Tibial artery (tissue), 4 donors: ENCODE measurements at regions not wholly inside any gene's neighbourhood (a gene's known extent, or its start where the extent isn't known, plus 50 kb on each side); places are given as distances from the start of the nearest gene placed in this dataset.

Experiments used
- DNase-seq, 2 donors: peaks; one replicate each; pipeline ENCODE4 v3.0.0-alpha.2; 2019
- H3K27ac ChIP-seq, 2 donors: fragments of 200-600 bp; sonication (generic) in 1 of 2; 1 replicate in 1 of 2; 2 replicates in 1 of 2; pipeline ENCODE4 v1.5.1; 2018 to 2019; ENCODE audit warnings: mild to moderate bottlenecking in 1 of 2
- H3K27me3 ChIP-seq, 2 donors: fragments of 200-600 bp; sonication (generic) in 1 of 2; one replicate each; pipeline versions ENCODE4 v1.5.1 to v1.6.0; 2016 to 2019
- H3K36me3 ChIP-seq, 3 donors: fragments of 200-600 bp; sonication (generic) in 2 of 3; one replicate each; pipeline ENCODE4 v1.5.1; 2016 to 2019; ENCODE audit warnings: mild to moderate bottlenecking in 2 of 3
- H3K4me1 ChIP-seq, 4 donors: fragments of 200-600 bp; sonication (generic) in 2 of 4; 1 replicate in 3 of 4; 2 replicates in 1 of 4; pipeline ENCODE4 v1.5.1; 2016 to 2019
- H3K4me3 ChIP-seq, 2 donors: fragments of 200-600 bp; sonication (generic) in 1 of 2; 1 replicate in 1 of 2; 2 replicates in 1 of 2; pipeline ENCODE4 v1.5.1; 2018 to 2019; ENCODE audit warnings: mild to moderate bottlenecking in 2 of 2
- H3K9me3 ChIP-seq, 3 donors: fragments of 200-600 bp; sonication (generic) in 1 of 3; one replicate each; pipeline ENCODE4 v1.5.1; 2016 to 2019
- intact Hi-C: fragments of 100-400 bp; cut with DNase I; formaldehyde crosslinking; loops from one replicate; pipeline ENCODE4 v1.15.0; 2023; ENCODE audit warnings: low total_unique reads
- TF ChIP-seq, protein P1 (sequence below), 2 experiments: fragments of 200-600 bp in 1 of 2; fragments of 450-650 bp in 1 of 2; IDR thresholded peaks; one replicate each; pipeline ENCODE4 v1.5.1; 2017 to 2019; ENCODE audit warnings: antibody characterized with exemption in 2 of 2, mild to moderate bottlenecking in 1 of 2, moderate library complexity in 1 of 2

DNA sequence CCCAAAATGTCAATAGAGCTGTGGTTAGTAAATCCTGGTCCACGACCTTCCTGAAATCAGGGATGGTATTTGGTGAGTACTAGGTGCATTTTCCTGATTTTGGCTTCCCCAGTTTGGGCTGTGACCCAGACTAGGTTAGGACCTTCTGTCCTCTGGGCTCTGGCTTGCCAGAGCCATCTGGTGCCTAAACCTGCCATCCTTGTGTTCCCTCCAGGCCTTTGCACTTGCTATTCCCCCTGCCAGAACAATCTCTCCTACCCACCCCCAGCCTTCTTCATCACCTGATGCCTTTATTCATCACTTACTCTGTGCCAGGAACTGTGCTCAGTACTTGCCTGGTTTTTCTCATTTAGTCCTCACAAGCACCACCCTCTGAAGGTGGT lies 216.7 kb downstream of the RBM19 start:
- peaks cover 0 to 36% of the 10 kb centered on the region in 2 donors for H3K27me3 ChIP-seq
- H3K36me3 ChIP-seq: no peaks in the 10 kb centered on the region
- no peak overlapping the region for H3K27ac ChIP-seq
- intact Hi-C loops: no loop called here
- no peak overlapping the region for H3K4me3 ChIP-seq
- peaks cover 0 to 7% (median 0%) of the 10 kb centered on the region in 3 donors for H3K9me3 ChIP-seq
- TF ChIP-seq, protein P1, sequence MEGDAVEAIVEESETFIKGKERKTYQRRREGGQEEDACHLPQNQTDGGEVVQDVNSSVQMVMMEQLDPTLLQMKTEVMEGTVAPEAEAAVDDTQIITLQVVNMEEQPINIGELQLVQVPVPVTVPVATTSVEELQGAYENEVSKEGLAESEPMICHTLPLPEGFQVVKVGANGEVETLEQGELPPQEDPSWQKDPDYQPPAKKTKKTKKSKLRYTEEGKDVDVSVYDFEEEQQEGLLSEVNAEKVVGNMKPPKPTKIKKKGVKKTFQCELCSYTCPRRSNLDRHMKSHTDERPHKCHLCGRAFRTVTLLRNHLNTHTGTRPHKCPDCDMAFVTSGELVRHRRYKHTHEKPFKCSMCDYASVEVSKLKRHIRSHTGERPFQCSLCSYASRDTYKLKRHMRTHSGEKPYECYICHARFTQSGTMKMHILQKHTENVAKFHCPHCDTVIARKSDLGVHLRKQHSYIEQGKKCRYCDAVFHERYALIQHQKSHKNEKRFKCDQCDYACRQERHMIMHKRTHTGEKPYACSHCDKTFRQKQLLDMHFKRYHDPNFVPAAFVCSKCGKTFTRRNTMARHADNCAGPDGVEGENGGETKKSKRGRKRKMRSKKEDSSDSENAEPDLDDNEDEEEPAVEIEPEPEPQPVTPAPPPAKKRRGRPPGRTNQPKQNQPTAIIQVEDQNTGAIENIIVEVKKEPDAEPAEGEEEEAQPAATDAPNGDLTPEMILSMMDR (IDR thresholded peaks at IDR 0.05): no peak
- H3K4me1 ChIP-seq: no peaks in the 10 kb centered on the region
- DNase-seq: no peak

DNA sequence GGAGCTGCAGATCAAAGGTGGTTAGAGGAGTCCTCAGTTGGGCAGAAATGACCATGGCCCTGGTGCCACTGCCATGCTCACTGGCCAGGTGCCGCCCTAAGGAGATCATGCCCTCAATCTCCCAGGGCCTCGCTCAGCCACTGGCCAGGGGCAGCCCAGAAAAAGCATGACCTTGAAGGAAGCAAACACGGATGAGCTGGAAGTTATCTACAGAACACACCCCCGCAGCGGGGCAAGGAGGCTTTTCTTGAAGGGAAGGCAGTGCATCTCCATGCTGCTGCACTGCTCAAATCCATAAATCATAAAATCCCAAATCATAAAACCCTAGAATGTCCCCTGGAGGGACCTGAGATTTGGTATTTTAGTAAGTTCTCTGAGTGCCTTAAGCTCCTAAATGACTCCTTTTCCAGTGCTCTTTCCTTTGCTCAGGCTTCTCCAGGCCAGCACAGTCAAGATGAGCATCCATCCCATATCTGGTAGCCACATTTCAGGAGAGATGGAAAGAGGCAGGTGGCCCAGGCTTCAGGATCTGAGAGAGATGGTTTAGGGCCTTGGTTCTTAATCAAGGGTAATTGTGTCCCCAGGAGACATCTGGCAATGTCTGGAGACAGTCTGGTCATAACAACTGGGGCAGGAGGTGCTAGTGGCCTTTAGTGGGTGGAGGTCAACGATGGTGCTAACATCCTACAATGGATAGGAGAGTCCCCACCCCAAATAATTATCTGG lies 217.3 kb downstream of the RBM19 start:
- Histone ChIP-seq H3K9me3 (peaks cover 0 to 7% (median 0%) of the 10 kb centered on the region in 3 donors), H3K27ac (no peak overlapping the region), H3K27me3 (peaks cover 0 to 32% of the 10 kb centered on the region in 2 donors), H3K4me3 (no peak overlapping the region), H3K36me3 (no peaks in the 10 kb centered on the region), H3K4me1 (no peaks in the 10 kb centered on the region)
- no peak for DNase-seq
- TF ChIP-seq, protein P1 (IDR thresholded peaks at IDR 0.05): no peak
- intact Hi-C loops: no loop called here

DNA sequence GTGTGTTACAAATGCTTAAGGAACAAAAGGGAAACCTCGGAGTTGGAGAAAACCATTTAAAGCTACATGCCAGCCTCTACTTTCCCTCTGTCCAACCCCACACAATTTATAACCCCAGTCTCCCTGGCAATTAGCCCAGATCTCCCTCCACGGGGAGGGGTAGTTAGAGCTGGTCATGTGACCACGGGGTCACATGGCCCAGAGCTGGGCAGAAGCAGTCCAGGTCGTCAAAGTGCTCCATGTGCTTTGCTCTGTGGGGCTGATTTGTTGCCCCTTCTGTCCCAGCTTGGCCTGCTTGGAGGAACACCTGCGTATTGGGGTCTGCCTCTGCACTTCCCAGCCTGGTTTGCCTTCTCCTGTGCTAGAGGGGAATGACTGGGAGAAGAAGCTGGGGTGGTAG lies 219.1 kb downstream of the RBM19 start:
- H3K36me3 ChIP-seq: no peaks in the 10 kb centered on the region
- TF ChIP-seq, protein P1 (IDR thresholded peaks at IDR 0.05): no peak
- H3K9me3 ChIP-seq: peaks cover 0 to 4% (median 0%) of the 10 kb centered on the region in 3 donors
- H3K27ac ChIP-seq: no peak overlapping the region
- intact Hi-C loops: no loop called here
- H3K27me3 ChIP-seq: peaks cover 0 to 25% of the 10 kb centered on the region in 2 donors
- no peaks in the 10 kb centered on the region for H3K4me1 ChIP-seq
- DNase-seq: no peak
- H3K4me3 ChIP-seq: no peak overlapping the region

DNA sequence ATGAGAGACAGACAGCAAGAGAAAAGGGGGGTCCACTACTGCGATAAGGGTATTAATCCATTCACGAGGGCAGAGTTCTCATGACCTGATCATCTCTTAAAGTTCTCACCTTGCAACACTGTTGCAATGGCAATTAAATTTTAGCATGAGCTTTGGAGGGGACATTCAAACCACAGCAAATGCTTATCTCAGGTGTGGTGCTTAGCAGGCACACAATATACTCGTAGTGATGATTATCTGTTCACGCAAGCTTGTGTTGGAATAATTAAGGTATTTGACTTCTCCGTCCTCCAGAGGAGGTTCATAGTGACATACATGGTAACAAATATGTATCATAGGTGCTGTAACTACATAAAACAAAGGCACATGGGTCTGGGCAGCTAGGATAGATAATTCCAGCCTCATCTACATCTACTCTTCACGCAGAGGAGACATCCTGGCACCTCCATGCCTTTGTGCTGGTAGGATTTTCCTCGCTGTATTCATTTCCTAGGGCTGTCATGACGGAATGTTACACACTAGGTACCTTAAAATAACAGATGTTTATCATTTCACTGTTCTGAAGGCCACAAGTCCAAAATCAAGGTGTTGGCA lies 221.2 kb downstream of the RBM19 start:
- Histone ChIP-seq H3K4me3 (no peak overlapping the region), H3K9me3 (no peaks in the 10 kb centered on the region), H3K36me3 (no peaks in the 10 kb centered on the region), H3K27me3 (peaks cover 0 to 25% of the 10 kb centered on the region in 2 donors), H3K27ac (no peak overlapping the region), H3K4me1 (no peaks in the 10 kb centered on the region)
- DNase-seq: no peak
- TF ChIP-seq, protein P1 (IDR thresholded peaks at IDR 0.05): no peak
- intact Hi-C loops: no loop called here

DNA sequence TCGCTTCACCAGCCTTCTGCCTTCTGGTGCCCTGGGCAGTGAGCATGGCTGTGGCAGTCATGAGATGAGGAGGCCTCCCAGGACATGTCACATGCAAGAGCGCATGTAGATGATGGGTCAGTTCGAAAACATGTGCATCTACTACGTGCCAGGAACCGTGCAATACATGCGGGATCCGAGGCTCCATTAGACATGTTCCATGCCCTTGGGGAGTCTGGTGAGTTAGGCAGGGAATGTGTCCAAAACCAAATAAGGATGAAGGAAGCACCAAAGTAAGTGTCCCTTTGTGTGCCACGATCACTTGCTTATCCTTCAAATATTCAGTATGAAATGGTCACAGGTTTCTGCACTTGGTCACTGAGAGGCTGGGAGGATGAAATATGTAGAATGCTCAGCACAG lies 223.3 kb downstream of the RBM19 start:
- no peak for DNase-seq
- Histone ChIP-seq H3K9me3 (peaks cover 0 to 5% (median 0%) of the 10 kb centered on the region in 3 donors), H3K27me3 (peaks cover 0 to 16% of the 10 kb centered on the region in 2 donors), H3K4me3 (no peak overlapping the region), H3K4me1 (no peaks in the 10 kb centered on the region), H3K27ac (no peak overlapping the region), H3K36me3 (no peaks in the 10 kb centered on the region)
- TF ChIP-seq, protein P1 (IDR thresholded peaks at IDR 0.05): no peak
- intact Hi-C loops: no loop called here
